ENCODE measurements at regions not wholly inside any gene's neighbourhood (a gene's known extent, or its start where the extent isn't known, plus 50 kb on each side); places are given as distances from the start of the nearest gene placed in this dataset.

- Mint-ChIP-seq H3K27ac (ENCODE audit: unreplicated experiment) (no peak overlapping the region), H3K36me3 (ENCODE audit: low read depth, unreplicated experiment) (no peaks in the 10 kb centered on the region), H3K4me3 (ENCODE audit: unreplicated experiment) (no peak overlapping the region), H3K4me1 (ENCODE audit: unreplicated experiment) (no peaks in the 10 kb centered on the region), H3K27me3 (ENCODE audit: unreplicated experiment) (no peaks in the 10 kb centered on the region), H3K9me3 (ENCODE audit: unreplicated experiment) (no peaks in the 10 kb centered on the region)
- no peak for DNase-seq (ENCODE audit: low spot score)
- TF ChIP-seq CTCF (IDR thresholded peaks at IDR 0.05; ENCODE audit: unreplicated experiment): no peak
Measured at GRCh38 chr12:5376591-5377207, 55.2 kb upstream of the NTF3 start.

- H3K36me3 Mint-ChIP-seq (ENCODE audit: low read depth, unreplicated experiment): no peaks in the 10 kb centered on the region
Measured at GRCh38 chr12:5377997-5378592, 53.8 kb upstream of the NTF3 start.

GRCh38 chr12:5379749-5380496, 52.0 kb upstream of the NTF3 start:
- TF ChIP-seq CTCF (IDR thresholded peaks at IDR 0.05; ENCODE audit: unreplicated experiment): no peak
- no peak for DNase-seq (ENCODE audit: low spot score)

More at GRCh38 chr12:5377997-5378592, 53.8 kb upstream of the NTF3 start:
- Mint-ChIP-seq H3K27ac (ENCODE audit: unreplicated experiment) (no peak overlapping the region), H3K4me1 (ENCODE audit: unreplicated experiment) (no peaks in the 10 kb centered on the region), H3K9me3 (ENCODE audit: unreplicated experiment) (no peaks in the 10 kb centered on the region), H3K4me3 (ENCODE audit: unreplicated experiment) (no peak overlapping the region), H3K27me3 (ENCODE audit: unreplicated experiment) (no peaks in the 10 kb centered on the region)
- no peak for TF ChIP-seq CTCF (IDR thresholded peaks at IDR 0.05; ENCODE audit: unreplicated experiment)
- DNase-seq (ENCODE audit: low spot score): no peak

More at GRCh38 chr12:5379749-5380496, 52.0 kb upstream of the NTF3 start:
- no peaks in the 10 kb centered on the region for H3K9me3 Mint-ChIP-seq (ENCODE audit: unreplicated experiment)
- H3K27me3 Mint-ChIP-seq (ENCODE audit: unreplicated experiment): no peaks in the 10 kb centered on the region
- no peak overlapping the region for H3K4me3 Mint-ChIP-seq (ENCODE audit: unreplicated experiment)
- H3K27ac Mint-ChIP-seq (ENCODE audit: unreplicated experiment): no peak overlapping the region
- no peaks in the 10 kb centered on the region for H3K4me1 Mint-ChIP-seq (ENCODE audit: unreplicated experiment)
- H3K36me3 Mint-ChIP-seq (ENCODE audit: low read depth, unreplicated experiment): no peaks in the 10 kb centered on the region
